Vagina (tissue), 2 donors: ENCODE measurements at regions not wholly inside any gene's neighbourhood (a gene's known extent, or its start where the extent isn't known, plus 50 kb on each side); places are given as distances from the start of the nearest gene placed in this dataset.

Experiments used
- DNase-seq, 2 donors: peaks; one replicate each; pipeline ENCODE4 v3.0.0-alpha.2; 2017; ENCODE audit errors: extremely low spot score in 2 of 2
- H3K27ac ChIP-seq: fragments of 200-600 bp; sonication (generic); one replicate; pipeline ENCODE4 v1.5.1; 2019
- H3K27me3 ChIP-seq: fragments of 200-600 bp; sonication (generic); one replicate; pipeline ENCODE4 v1.5.1; 2019
- H3K36me3 ChIP-seq, 2 donors: fragments of 200-600 bp; sonication (generic); one replicate each; pipeline ENCODE4 v1.5.1; 2017 to 2019
- H3K4me1 ChIP-seq: fragments of 200-600 bp; sonication (generic); one replicate; pipeline ENCODE4 v1.5.1; 2019
- H3K4me3 ChIP-seq, 2 donors: fragments of 200-600 bp; sonication (generic); 1 replicate in 1 of 2; 2 replicates in 1 of 2; pipeline ENCODE4 v1.5.1; 2016 to 2019
- H3K9me3 ChIP-seq: fragments of 200-600 bp; sonication (generic); one replicate; pipeline ENCODE4 v1.5.1; 2019
- POLR2A ChIP-seq, 2 donors: fragments of 450-650 bp; IDR thresholded peaks; one replicate each; pipeline ENCODE4 v1.6.1; 2017; ENCODE audit warnings: antibody characterized with exemption in 2 of 2, mild to moderate bottlenecking in 2 of 2, moderate library complexity in 2 of 2
- POLR2AphosphoS5 ChIP-seq, 2 donors: sonication (generic); formaldehyde crosslinking; IDR thresholded peaks; one replicate each; pipeline ENCODE4 v1.9.0; 2017; ENCODE audit warnings: antibody characterized with exemption in 2 of 2, mild to moderate bottlenecking in 2 of 2, low read depth in 1 of 2; ENCODE audit not compliant: insufficient read depth in 1 of 2
- intact Hi-C: fragments of 100-400 bp; cut with DNase I; formaldehyde crosslinking; loops from one replicate; pipeline ENCODE4 v1.15.1; 2023
- TF ChIP-seq, protein P1 (sequence below), 3 experiments: fragments of 450-650 bp in 2 of 3; fragments of 200-600 bp in 1 of 3; sonication (generic) in 1 of 3; IDR thresholded peaks; one replicate each; pipeline ENCODE4 v1.5.1; 2017 to 2019; ENCODE audit warnings: antibody characterized with exemption in 3 of 3, mild to moderate bottlenecking in 2 of 3, moderate library complexity in 2 of 3

GRCh38 chr11:69427906-69428880 is 53.3 kb upstream of the LINC01488 start:
- Histone ChIP-seq H3K4me1 (no peaks in the 10 kb centered on the region), H3K27ac (no peak overlapping the region), H3K36me3 (no peaks in the 10 kb centered on the region), H3K4me3 (no peak overlapping the region), H3K9me3 (no peaks in the 10 kb centered on the region), H3K27me3 (no peaks in the 10 kb centered on the region)
- intact Hi-C loops: no loop called here
- TF ChIP-seq POLR2AphosphoS5 (IDR thresholded peaks at IDR 0.05; ENCODE audit: insufficient read depth in 1 of 2, low read depth in 1 of 2) (no peak), POLR2A (IDR thresholded peaks at IDR 0.05) (no peak)
- TF ChIP-seq, protein P1, sequence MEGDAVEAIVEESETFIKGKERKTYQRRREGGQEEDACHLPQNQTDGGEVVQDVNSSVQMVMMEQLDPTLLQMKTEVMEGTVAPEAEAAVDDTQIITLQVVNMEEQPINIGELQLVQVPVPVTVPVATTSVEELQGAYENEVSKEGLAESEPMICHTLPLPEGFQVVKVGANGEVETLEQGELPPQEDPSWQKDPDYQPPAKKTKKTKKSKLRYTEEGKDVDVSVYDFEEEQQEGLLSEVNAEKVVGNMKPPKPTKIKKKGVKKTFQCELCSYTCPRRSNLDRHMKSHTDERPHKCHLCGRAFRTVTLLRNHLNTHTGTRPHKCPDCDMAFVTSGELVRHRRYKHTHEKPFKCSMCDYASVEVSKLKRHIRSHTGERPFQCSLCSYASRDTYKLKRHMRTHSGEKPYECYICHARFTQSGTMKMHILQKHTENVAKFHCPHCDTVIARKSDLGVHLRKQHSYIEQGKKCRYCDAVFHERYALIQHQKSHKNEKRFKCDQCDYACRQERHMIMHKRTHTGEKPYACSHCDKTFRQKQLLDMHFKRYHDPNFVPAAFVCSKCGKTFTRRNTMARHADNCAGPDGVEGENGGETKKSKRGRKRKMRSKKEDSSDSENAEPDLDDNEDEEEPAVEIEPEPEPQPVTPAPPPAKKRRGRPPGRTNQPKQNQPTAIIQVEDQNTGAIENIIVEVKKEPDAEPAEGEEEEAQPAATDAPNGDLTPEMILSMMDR (IDR thresholded peaks at IDR 0.05): no peak
- DNase-seq: no peak

- no peaks in the 10 kb centered on the region for H3K36me3 ChIP-seq
- H3K9me3 ChIP-seq: no peaks in the 10 kb centered on the region
- no peak overlapping the region for H3K27ac ChIP-seq
- no peaks in the 10 kb centered on the region for H3K4me1 ChIP-seq
- H3K4me3 ChIP-seq: no peak overlapping the region
- TF ChIP-seq, protein P1 (IDR thresholded peaks at IDR 0.05): no peak
- TF ChIP-seq POLR2A (IDR thresholded peaks at IDR 0.05) (no peak), POLR2AphosphoS5 (IDR thresholded peaks at IDR 0.05; ENCODE audit: insufficient read depth in 1 of 2, low read depth in 1 of 2) (no peak)
- no peak for DNase-seq
- H3K27me3 ChIP-seq: no peaks in the 10 kb centered on the region
- intact Hi-C loops: no loop called here
Observed at GRCh38 chr11:69429716-69430491, 51.6 kb upstream of the LINC01488 start.

DNA sequence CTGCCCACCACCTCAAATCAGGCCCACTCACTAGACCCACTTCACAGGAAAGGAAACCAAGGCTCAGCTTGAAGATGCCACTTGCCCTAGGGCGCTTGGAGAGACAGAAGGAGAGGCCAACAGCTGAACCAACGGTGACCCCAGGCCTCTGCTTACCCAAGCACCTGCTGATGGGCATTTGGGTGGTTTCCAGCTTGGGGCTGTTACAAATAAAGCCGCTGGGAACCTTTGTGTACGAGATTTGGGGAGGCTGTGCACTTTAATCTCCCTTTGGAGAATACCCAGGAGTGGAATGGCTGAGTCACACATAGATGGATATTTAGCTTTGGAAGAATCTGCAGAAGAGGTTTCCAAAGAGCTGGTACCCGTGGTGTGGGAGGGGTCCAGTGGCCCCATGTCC is 50.9 kb upstream of the LINC01488 start:
- no peaks in the 10 kb centered on the region for H3K27me3 ChIP-seq
- no peak for TF ChIP-seq POLR2A (IDR thresholded peaks at IDR 0.05)
- TF ChIP-seq, protein P1 (IDR thresholded peaks at IDR 0.05): no peak
- no peak for TF ChIP-seq POLR2AphosphoS5 (IDR thresholded peaks at IDR 0.05; ENCODE audit: insufficient read depth in 1 of 2, low read depth in 1 of 2)
- no peaks in the 10 kb centered on the region for H3K9me3 ChIP-seq
- H3K27ac ChIP-seq: no peak overlapping the region
- intact Hi-C loops: no loop called here
- DNase-seq: no peak
- no peaks in the 10 kb centered on the region for H3K4me1 ChIP-seq
- no peaks in the 10 kb centered on the region for H3K36me3 ChIP-seq
- H3K4me3 ChIP-seq: no peak overlapping the region

GRCh38 chr11:69431136-69431535 is 50.3 kb upstream of the LINC01488 start:
- DNase-seq: no peak
- TF ChIP-seq POLR2A (IDR thresholded peaks at IDR 0.05) (no peak), POLR2AphosphoS5 (IDR thresholded peaks at IDR 0.05; ENCODE audit: insufficient read depth in 1 of 2, low read depth in 1 of 2) (no peak)
- TF ChIP-seq, protein P1 (IDR thresholded peaks at IDR 0.05): no peak
- no peaks in the 10 kb centered on the region for H3K36me3 ChIP-seq
- no peaks in the 10 kb centered on the region for H3K27me3 ChIP-seq
- no peak overlapping the region for H3K27ac ChIP-seq
- intact Hi-C loops: no loop called here
- no peaks in the 10 kb centered on the region for H3K9me3 ChIP-seq
- no peaks in the 10 kb centered on the region for H3K4me1 ChIP-seq
- no peak overlapping the region for H3K4me3 ChIP-seq
